Heart left ventricle (tissue), 16 donors: ENCODE measurements at regions not wholly inside any gene's neighbourhood (a gene's known extent, or its start where the extent isn't known, plus 50 kb on each side); places are given as distances from the start of the nearest gene placed in this dataset.

Source experiments
- ATAC-seq, 4 donors: fragments of 200-7000 bp; cut with Tn5 transposase; one replicate each; pipeline ENCODE4 v1.9.1; 2020 to 2022; ENCODE audit warnings: moderate library complexity in 4 of 4, mild to moderate bottlenecking in 3 of 4, moderate number of reproducible peaks in 1 of 4
- DNase-seq, 5 donors: peaks; one replicate each; pipeline ENCODE4 v3.0.0-alpha.2; 2020
- H3K27ac ChIP-seq, 12 donors: fragments of 200-600 bp; sonication (generic) in 4 of 12; one replicate each; pipeline versions ENCODE4 v1.5.0 to v1.8.0; 2016 to 2022; ENCODE audit warnings: mild to moderate bottlenecking in 2 of 12
- H3K27me3 ChIP-seq, 9 donors: fragments of 200-600 bp; sonication (generic) in 2 of 9; one replicate each; pipeline versions ENCODE4 v1.5.1 to v1.8.0; 2016 to 2022; ENCODE audit warnings: mild to moderate bottlenecking in 3 of 9
- H3K36me3 ChIP-seq, 9 donors: fragments of 200-600 bp; sonication (generic) in 2 of 9; one replicate each; pipeline versions ENCODE4 v1.5.0 to v1.8.0; 2018 to 2022; ENCODE audit warnings: mild to moderate bottlenecking in 2 of 9
- H3K4me1 ChIP-seq, 12 donors: fragments of 200-600 bp; sonication (generic) in 4 of 12; one replicate each; pipeline versions ENCODE4 v1.5.0 to v1.8.0; 2016 to 2022; ENCODE audit warnings: mild to moderate bottlenecking in 3 of 12
- H3K4me3 ChIP-seq, 12 donors: fragments of 200-600 bp; sonication (generic) in 4 of 12; one replicate each; pipeline versions ENCODE4 v1.5.0 to v1.8.0; 2017 to 2022; ENCODE audit warnings: mild to moderate bottlenecking in 9 of 12, moderate library complexity in 4 of 12
- H3K9me3 ChIP-seq, 12 donors: fragments of 200-600 bp; sonication (generic) in 4 of 12; one replicate each; pipeline versions ENCODE4 v1.5.0 to v1.8.0; 2016 to 2022; ENCODE audit warnings: mild to moderate bottlenecking in 1 of 12
- CTCF ChIP-seq, 12 donors: fragments of 200-600 bp; sonication (generic) in 4 of 12; IDR thresholded peaks; one replicate each; pipeline versions ENCODE4 v1.5.0 to v1.8.0; 2018 to 2022; ENCODE audit warnings: antibody characterized with exemption in 12 of 12, mild to moderate bottlenecking in 5 of 12
- POLR2A ChIP-seq, 2 donors: fragments of 450-650 bp; IDR thresholded peaks; one replicate each; pipeline ENCODE4 v1.6.1; 2017; ENCODE audit warnings: antibody characterized with exemption in 2 of 2, mild to moderate bottlenecking in 2 of 2, moderate library complexity in 2 of 2
- WGBS, 4 donors: extraction: QIAGEN DNeasy Blood & Tissue Kit in 2 of 4; methylation state at CpG; one replicate each; pipeline versions ENCODE4 v1.1.5 to v1.1.7; 2013 to 2018; 5-methylcytosine and 5-hydroxymethylcytosine counted together
- intact Hi-C, 10 donors: fragments of 100-400 bp; cut with DNase I; formaldehyde crosslinking; loops; one replicate each; pipeline versions ENCODE4 v1.11.1 to v1.14.2; 2022
- donor health status: ischemic (EF 13 %, LVEDD 7.1; RV severe dilation, severe dysfunction).
- donor health status: healthy with polysubstance abuse.
- donor health status: DM: no; HTN: yes; CAD: no.
- donor health status: DM: no; HTN: no; CAD: no.
- donor health status: ischemic (EF 25% LVEDD 6.9; RV normal size, moderate dysfunction).
- donor health status: ischemic (EF 25% LVEDD 5.7; RV mildly dilated, moderate dysfunction).
- donor health status: healthy.
- donor health status: DM: yes; HTN: yes; CAD: no.
- donor health status: ischemic (EF 35%, LVEDD 5.7; RV mildly dilated, moderate dysfunction).
- donor health status: nonischemic (EF 11% LVEDD 7.7; RV severe dilation, severe dysfunction).
- donor health status: DM: yes; HTN: yes; CAD: no.
- donor health status: PGD.
- donor health status: ischemic (EF 29% LVEDD 5.4; RV normal size, mild dysfunction).
- donor health status: nonischemic (EF 23%, LVEDD 6.1; RV moderate dilation, normal function).

- 81 to 87% (median 85%) methylated on average over 21 to 24 of the region's 24 CpGs for WGBS, 4 donors
These were observed 50.2 kb upstream of the GALNT9 start for GRCh38 chr12:132379576-132379975.

More at GRCh38 chr12:132379576-132379975, 50.2 kb upstream of the GALNT9 start:
- H3K27me3 ChIP-seq, result peaks cover 10 to 47% (median 35%) of the 10 kb centered on the region in 9 donors
- ATAC-seq, result no peak
- TF ChIP-seq POLR2A (IDR thresholded peaks at IDR 0.05) (no peak), CTCF (IDR thresholded peaks at IDR 0.05) (no peak)
- intact Hi-C loops, result no loop called here
- no peaks in the 10 kb centered on the region for H3K9me3 ChIP-seq
- DNase-seq, result peak in 1 of 5 donors; percentile 7
- no peaks in the 10 kb centered on the region for H3K36me3 ChIP-seq
- no peak overlapping the region for H3K27ac ChIP-seq
- no peak overlapping the region for H3K4me3 ChIP-seq
- no peaks in the 10 kb centered on the region for H3K4me1 ChIP-seq
